Thyroid gland (tissue), 4 donors: ENCODE measurements at regions not wholly inside any gene's neighbourhood (a gene's known extent, or its start where the extent isn't known, plus 50 kb on each side); places are given as distances from the start of the nearest gene placed in this dataset.

Experiments used
- DNase-seq, 2 donors: peaks; one replicate each; pipeline ENCODE4 v3.0.0-alpha.2; 2019
- H3K27ac ChIP-seq, 3 donors: fragments of 200-600 bp; sonication (generic); 1 replicate in 2 of 3; 2 replicates in 1 of 3; pipeline ENCODE4 v1.5.1; 2016 to 2019; ENCODE audit warnings: mild to moderate bottlenecking in 1 of 3, moderate library complexity in 1 of 3
- H3K27me3 ChIP-seq: fragments of 200-600 bp; sonication (generic); one replicate; pipeline ENCODE4 v1.5.1; 2019
- H3K36me3 ChIP-seq, 2 donors: fragments of 200-600 bp; sonication (generic); one replicate each; pipeline ENCODE4 v1.5.1; 2016 to 2019
- H3K4me1 ChIP-seq, 2 donors: fragments of 200-600 bp; sonication (generic); one replicate each; pipeline ENCODE4 v1.5.1; 2017 to 2019
- H3K4me3 ChIP-seq, 3 donors: fragments of 200-600 bp; sonication (generic); replicated peaks in 1 of 3; 1 replicate in 2 of 3; 2 replicates in 1 of 3; pipeline ENCODE4 v1.5.1; 2016; ENCODE audit warnings: mild to moderate bottlenecking in 1 of 3
- H3K9me3 ChIP-seq: fragments of 200-600 bp; sonication (generic); one replicate; pipeline ENCODE4 v1.5.1; 2017
- CTCF ChIP-seq, 6 experiments: fragments of 200-600 bp in 3 of 6; fragments of 450-650 bp in 3 of 6; sonication (generic) in 3 of 6; IDR thresholded peaks; one replicate each; pipeline ENCODE4 v1.5.1; 2016 to 2019; ENCODE audit warnings: antibody characterized with exemption in 6 of 6, mild to moderate bottlenecking in 2 of 6, inconsistent platforms in 1 of 6, moderate library complexity in 1 of 6
- POLR2A ChIP-seq, 2 donors: fragments of 450-650 bp; IDR thresholded peaks; one replicate each; pipeline ENCODE4 v1.6.1; 2017; ENCODE audit warnings: antibody characterized with exemption in 2 of 2, mild to moderate bottlenecking in 2 of 2, moderate library complexity in 1 of 2
- WGBS, 2 donors: methylation state at CpG; one replicate each; pipeline ENCODE4 v1.1.5; 2017; 5-methylcytosine and 5-hydroxymethylcytosine counted together
- intact Hi-C: fragments of 100-400 bp; cut with DNase I; formaldehyde crosslinking; loops from one replicate; pipeline ENCODE4 v1.15.1; 2023

GRCh38 chr15:70432924-70433495 lies 330.3 kb downstream of the UACA start:
- 75 to 76% methylated on average over 8 of the region's 8 CpGs for WGBS, 2 donors
- no peak overlapping the region for H3K27ac ChIP-seq
- DNase-seq, result no peak
- no peak overlapping the region for H3K4me3 ChIP-seq
- no peak for TF ChIP-seq CTCF (IDR thresholded peaks at IDR 0.05)
- TF ChIP-seq POLR2A (IDR thresholded peaks at IDR 0.05), result no peak
- H3K36me3 ChIP-seq, result no peaks in the 10 kb centered on the region
- H3K4me1 ChIP-seq, result no peaks in the 10 kb centered on the region
- intact Hi-C loops, result no loop called here
- H3K9me3 ChIP-seq, result no peaks in the 10 kb centered on the region
- H3K27me3 ChIP-seq, result no peaks in the 10 kb centered on the region

- TF ChIP-seq CTCF (IDR thresholded peaks at IDR 0.05), result no peak
- Histone ChIP-seq H3K4me3 (no peak overlapping the region), H3K4me1 (no peaks in the 10 kb centered on the region), H3K27me3 (no peaks in the 10 kb centered on the region), H3K9me3 (no peaks in the 10 kb centered on the region), H3K36me3 (no peaks in the 10 kb centered on the region), H3K27ac (no peak overlapping the region)
- DNase-seq, result no peak
- intact Hi-C loops, result no loop called here
- WGBS, 2 donors, result 88 to 90% methylated on average over 4 of the region's 4 CpGs
These were observed 331.5 kb downstream of the UACA start for GRCh38 chr15:70431854-70432253.

- Histone ChIP-seq H3K27me3 (no peaks in the 10 kb centered on the region), H3K4me3 (no peak overlapping the region), H3K4me1 (no peaks in the 10 kb centered on the region), H3K9me3 (no peaks in the 10 kb centered on the region), H3K36me3 (no peaks in the 10 kb centered on the region), H3K27ac (no peak overlapping the region)
- no peak for DNase-seq
- intact Hi-C loops, result no loop called here
- TF ChIP-seq CTCF (IDR thresholded peaks at IDR 0.05) (no peak), POLR2A (IDR thresholded peaks at IDR 0.05) (no peak)
- 93 to 94% methylated on average over 1 of the region's 1 CpG for WGBS, 2 donors
These were observed 332.4 kb upstream of the TLE3 start for GRCh38 chr15:70430069-70430468.

GRCh38 chr15:70429056-70429722 lies 331.5 kb upstream of the TLE3 start:
- intact Hi-C loops, result no loop called here
- no peak for DNase-seq
- no peaks in the 10 kb centered on the region for H3K9me3 ChIP-seq
- 92 to 96% methylated on average over 5 of the region's 5 CpGs for WGBS, 2 donors
- no peak overlapping the region for H3K27ac ChIP-seq
- H3K36me3 ChIP-seq, result no peaks in the 10 kb centered on the region
- no peak overlapping the region for H3K4me3 ChIP-seq
- no peak for TF ChIP-seq CTCF (IDR thresholded peaks at IDR 0.05)
- no peak for TF ChIP-seq POLR2A (IDR thresholded peaks at IDR 0.05)
- no peaks in the 10 kb centered on the region for H3K4me1 ChIP-seq
- H3K27me3 ChIP-seq, result no peaks in the 10 kb centered on the region

- Histone ChIP-seq H3K9me3 (no peaks in the 10 kb centered on the region), H3K4me3 (no peak overlapping the region), H3K27me3 (no peaks in the 10 kb centered on the region), H3K36me3 (no peaks in the 10 kb centered on the region), H3K27ac (no peak overlapping the region), H3K4me1 (no peaks in the 10 kb centered on the region)
- DNase-seq, result no peak
- intact Hi-C loops, result no loop called here
- TF ChIP-seq CTCF (IDR thresholded peaks at IDR 0.05) (no peak), POLR2A (IDR thresholded peaks at IDR 0.05) (no peak)
- 77 to 82% methylated on average over 3 of the region's 3 CpGs for WGBS, 2 donors
These were observed 330.6 kb upstream of the TLE3 start for GRCh38 chr15:70428211-70428822.
